NAMALWA (cell line): ENCODE measurements at regions not wholly inside any gene's neighbourhood (a gene's known extent, or its start where the extent isn't known, plus 50 kb on each side); places are given as distances from the start of the nearest gene placed in this dataset.
A peak's percentile ranks its signal among the peaks of the same experiment; 100 is the strongest.
"Not testable (repeated sequence)": the region's sequence is repeated elsewhere in the genome, so short reads cannot be mapped to it uniquely, and the experiment has no call there.

ENCODE experiments used
- DNase-seq: peaks from one replicate; pipeline ENCODE4 v3.0.0-alpha.2; 2015; ENCODE audit warnings: low spot score

GRCh38 chr15:38745126-38745525 lies 180.5 kb upstream of the RASGRP1 start:
- no peak for DNase-seq

GRCh38 chr15:38745626-38746025 lies 181.0 kb upstream of the RASGRP1 start:
- DNase-seq, result no peak

GRCh38 chr15:38746211-38746610 lies 181.6 kb upstream of the RASGRP1 start:
- no peak for DNase-seq

GRCh38 chr15:38748710-38749109 lies 184.1 kb upstream of the RASGRP1 start:
- no peak for DNase-seq

GRCh38 chr15:38750786-38751185 lies 186.2 kb upstream of the RASGRP1 start:
- DNase-seq, result no peak

- no peak for DNase-seq
These were observed 191.1 kb upstream of the RASGRP1 start for GRCh38 chr15:38755718-38756117.

GRCh38 chr15:38756441-38756840 lies 191.8 kb upstream of the RASGRP1 start:
- DNase-seq, result no peak

- no peak for DNase-seq
These were observed 193.4 kb upstream of the RASGRP1 start for GRCh38 chr15:38758043-38758442.

- DNase-seq, result no peak
These were observed 197.1 kb upstream of the RASGRP1 start for GRCh38 chr15:38761681-38762080.

- peak; percentile 22 for DNase-seq
These were observed 204.4 kb upstream of the RASGRP1 start for GRCh38 chr15:38768970-38769369.

- DNase-seq, result no peak
These were observed 204.9 kb upstream of the RASGRP1 start for GRCh38 chr15:38769492-38769891.

GRCh38 chr15:38774076-38774475 lies 209.5 kb upstream of the RASGRP1 start:
- DNase-seq, result not testable (repeated sequence)

- no peak for DNase-seq
These were observed 216.6 kb upstream of the RASGRP1 start for GRCh38 chr15:38781196-38781595.

GRCh38 chr15:38782156-38782555 lies 217.5 kb upstream of the RASGRP1 start:
- DNase-seq, result no peak

- no peak for DNase-seq
These were observed 224.3 kb upstream of the RASGRP1 start for GRCh38 chr15:38788918-38789317.

GRCh38 chr15:38789566-38789965 lies 225.0 kb upstream of the RASGRP1 start:
- no peak for DNase-seq

- no peak for DNase-seq
These were observed 228.7 kb upstream of the RASGRP1 start for GRCh38 chr15:38793206-38793810.

- DNase-seq, result no peak
These were observed 231.0 kb upstream of the RASGRP1 start for GRCh38 chr15:38795471-38796245.

- no peak for DNase-seq
These were observed 232.0 kb upstream of the RASGRP1 start for GRCh38 chr15:38796589-38796988.

GRCh38 chr15:38797506-38797905 lies 232.9 kb upstream of the RASGRP1 start:
- DNase-seq, result not testable (repeated sequence)

GRCh38 chr15:38799202-38799601 lies 234.6 kb upstream of the RASGRP1 start:
- DNase-seq, result not testable (repeated sequence)

- DNase-seq, result no peak
These were observed 245.0 kb upstream of the RASGRP1 start for GRCh38 chr15:38809621-38810020.

GRCh38 chr15:38810686-38811085 lies 246.1 kb upstream of the RASGRP1 start:
- DNase-seq, result no peak

GRCh38 chr15:38814254-38814653 lies 249.6 kb upstream of the RASGRP1 start:
- not testable (repeated sequence) for DNase-seq
